Iris pigment epithelial cell (primary cell): ENCODE measurements at regions not wholly inside any gene's neighbourhood (a gene's known extent, or its start where the extent isn't known, plus 50 kb on each side); places are given as distances from the start of the nearest gene placed in this dataset.
"Not testable (repeated sequence)": the region's sequence is repeated elsewhere in the genome, so short reads cannot be mapped to it uniquely, and the experiment has no call there.

Source experiments
- DNase-seq: peaks from one replicate; pipeline ENCODE4 v3.0.0-alpha.2; 2011; ENCODE audit warnings: low read depth

DNA sequence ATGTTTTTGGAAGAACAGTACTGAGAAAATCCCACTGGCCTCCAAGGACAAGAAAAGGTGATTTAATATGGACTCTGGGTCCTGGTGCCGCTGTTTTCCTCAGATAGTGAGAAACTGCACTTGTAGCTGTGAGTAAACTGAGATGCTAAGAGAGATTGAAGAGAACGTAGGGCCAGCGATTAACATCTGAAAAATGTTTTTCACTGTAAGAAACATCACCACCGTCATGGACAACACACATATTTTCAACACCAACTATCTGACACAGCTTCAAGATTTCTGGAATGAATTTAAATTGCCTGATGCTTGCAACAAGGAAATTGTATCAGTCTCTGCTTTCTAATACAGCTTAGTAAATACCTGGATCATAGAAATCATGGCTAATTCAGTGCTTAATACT lies 158.2 kb upstream of the SMIM31 start:
- no peak for DNase-seq

DNA sequence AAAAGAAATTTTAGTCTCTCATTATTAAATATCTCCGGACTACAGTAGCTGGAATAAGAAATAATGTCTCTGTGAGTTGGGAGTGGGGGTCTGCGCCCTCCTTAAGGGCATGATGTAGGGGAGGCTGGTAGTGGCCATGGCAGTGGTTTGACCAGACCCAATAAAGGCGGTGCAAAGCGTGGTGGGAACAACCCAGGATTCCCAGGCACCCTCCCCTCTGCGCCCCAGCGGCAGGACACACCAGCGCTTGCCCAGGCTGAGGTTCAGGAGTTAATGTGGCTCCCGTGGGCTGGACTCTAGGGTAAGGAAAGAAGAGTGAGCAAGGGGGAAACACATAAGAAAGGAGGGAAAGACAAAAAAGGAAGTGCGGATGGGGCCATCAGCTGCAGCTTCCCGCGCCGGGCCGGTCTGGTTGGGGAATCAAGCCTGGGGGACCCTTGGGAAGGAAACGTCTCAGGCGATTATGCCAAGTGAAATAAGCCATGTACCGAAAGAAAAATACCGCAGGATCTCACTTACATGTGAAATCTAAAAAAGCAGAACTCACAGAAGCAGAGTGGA lies 157.5 kb upstream of the SMIM31 start:
- no peak for DNase-seq

DNA sequence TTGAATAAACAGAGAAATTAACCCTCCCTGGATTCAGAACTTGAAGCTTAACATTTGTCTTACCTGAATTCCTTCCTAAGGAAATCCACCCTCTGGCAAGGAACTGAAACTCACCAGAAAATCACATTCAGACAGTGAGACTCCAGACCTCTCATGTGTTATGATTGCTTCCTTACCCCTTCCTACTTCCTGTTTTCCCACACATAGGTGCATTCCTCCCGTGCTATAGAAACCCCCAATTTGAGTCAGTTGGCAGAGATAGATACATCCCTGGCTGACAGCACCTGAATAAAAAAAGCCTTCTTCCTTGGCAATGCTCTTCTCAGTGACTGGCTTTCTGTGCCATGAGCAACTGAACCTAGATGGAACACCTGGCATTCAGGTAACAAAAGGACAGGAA lies 157.0 kb upstream of the SMIM31 start:
- no peak for DNase-seq

DNA sequence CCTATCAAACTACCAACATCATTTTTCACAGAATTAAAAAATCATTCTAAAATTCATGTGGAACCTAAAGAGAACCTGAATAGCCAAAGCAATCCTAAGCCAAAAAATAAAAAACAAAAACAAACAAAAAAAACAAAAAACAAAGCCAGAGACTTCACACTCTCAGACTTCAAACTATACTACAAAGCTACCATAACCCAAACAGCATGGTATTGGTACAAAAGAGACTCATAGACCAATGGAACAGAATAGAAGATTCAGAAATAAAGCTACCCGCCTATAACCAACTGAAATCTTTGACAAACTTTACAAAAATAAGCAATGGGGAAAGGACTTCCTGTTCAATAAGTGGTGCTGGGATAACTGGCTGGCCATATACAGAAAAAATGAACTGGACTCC lies 152.3 kb upstream of the SMIM31 start:
- no peak for DNase-seq

DNA sequence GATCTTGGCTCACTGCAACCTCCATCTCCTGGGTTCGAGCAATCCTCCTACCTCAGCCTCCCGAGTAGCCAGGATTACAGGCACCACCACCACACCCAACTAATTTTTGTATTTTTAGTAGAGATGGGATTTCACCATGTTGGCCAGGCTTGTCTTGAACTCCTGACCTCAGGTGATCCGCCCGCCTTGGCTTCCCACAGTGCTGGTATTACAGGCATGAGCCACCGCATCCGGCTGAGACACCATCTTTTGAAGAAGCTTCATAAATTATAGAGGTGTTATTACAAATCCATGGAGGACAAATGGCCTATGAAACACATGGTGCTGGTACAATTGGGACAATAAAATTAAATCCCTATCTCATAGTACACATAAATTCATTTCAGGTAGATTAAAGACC lies 148.1 kb upstream of the SMIM31 start:
- not testable (repeated sequence) for DNase-seq

DNA sequence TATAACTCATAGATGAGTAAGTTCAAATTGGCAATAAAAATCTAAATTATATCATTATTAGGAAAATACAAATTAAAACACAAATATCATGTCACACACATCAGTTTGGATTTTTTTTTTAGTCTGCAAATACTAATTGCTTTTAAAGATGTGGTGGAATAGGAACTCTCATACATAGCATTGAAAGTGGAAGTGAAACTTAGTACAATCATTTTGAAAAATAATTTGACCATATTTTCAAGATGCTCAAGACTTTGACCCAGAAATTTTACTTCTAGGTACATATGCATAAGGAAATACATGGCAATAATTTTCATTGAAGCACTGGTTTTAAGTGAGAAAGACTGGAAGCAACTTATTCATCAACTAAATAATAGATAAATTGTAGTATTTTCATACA lies 147.5 kb upstream of the SMIM31 start:
- no peak for DNase-seq

DNA sequence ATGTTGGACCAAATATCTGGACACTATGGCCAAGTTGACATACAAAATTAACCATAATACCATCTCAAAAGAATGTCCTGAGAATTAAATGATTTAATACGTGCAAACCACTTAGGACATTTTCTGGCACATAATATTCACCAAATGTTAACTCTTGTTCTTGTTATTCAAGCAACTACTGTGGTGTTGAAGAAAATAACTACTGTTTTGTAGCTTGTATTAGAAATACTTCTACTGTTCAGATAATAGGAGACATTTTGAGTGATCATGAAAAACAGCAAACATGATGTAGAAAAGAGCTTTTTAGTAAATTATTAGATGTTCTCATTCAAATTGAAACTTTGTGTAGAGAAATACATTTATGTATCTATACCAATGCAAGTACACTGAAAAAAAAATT lies 140.7 kb upstream of the SMIM31 start:
- DNase-seq = no peak

DNA sequence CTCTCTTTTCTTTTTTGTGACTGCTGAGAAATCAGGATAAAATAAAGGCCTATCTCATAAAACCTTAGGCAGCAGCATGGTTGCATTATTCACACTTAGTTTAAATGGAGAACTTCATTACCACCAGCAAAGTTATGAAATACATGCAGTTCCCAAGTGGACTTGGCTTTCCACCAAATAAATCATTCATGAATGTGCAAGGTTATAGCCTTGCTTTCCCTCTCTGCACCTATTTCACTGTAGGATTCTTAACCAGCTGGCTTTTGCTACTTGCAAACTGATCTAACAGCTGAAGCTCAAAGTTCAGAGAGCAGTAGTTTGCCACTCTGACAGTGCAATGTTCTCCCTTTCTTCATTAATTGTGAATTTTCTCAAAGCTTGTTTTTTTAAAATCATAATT lies 140.1 kb upstream of the SMIM31 start:
- peak; percentile 7 for DNase-seq

DNA sequence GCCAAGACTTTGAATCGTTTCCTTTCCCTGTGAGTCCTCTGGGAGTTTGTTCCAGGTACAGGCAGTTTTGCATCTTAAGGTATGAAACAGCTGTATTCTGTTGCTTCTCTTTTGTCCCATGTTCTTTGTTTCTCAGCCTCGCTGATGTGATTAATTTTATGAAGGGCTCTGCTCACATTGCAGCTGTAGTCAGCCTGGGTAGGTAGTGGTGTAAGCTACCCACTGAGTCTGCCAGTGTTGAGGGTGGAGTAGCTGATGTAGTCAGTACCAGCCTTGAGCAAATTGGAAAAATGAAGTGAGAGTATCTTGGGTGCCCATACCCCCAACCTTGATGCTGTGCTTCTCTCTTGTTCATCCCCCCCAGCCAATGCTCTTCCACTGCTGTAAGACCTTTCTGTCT lies 139.6 kb upstream of the SMIM31 start:
- no peak for DNase-seq

DNA sequence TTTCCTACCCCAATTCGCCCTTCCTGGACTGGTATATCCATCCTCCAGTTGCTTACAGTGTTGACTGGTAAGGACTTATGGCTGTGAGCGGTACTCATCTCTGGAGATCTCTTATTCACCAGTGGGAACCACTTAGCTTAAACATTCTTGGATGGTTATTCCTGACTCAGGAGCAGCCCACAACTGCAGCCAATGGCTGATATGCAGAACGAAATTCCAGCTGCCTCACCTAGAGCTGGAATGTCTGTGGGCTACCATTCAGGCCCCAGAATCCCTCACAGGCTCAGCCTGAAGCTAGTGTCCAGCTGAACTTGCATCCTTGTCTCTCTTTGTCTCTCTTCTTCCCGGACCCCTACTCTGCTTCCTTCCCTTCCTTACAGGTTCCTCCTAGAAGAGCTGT lies 138.9 kb upstream of the SMIM31 start:
- DNase-seq = peak; percentile 1

DNA sequence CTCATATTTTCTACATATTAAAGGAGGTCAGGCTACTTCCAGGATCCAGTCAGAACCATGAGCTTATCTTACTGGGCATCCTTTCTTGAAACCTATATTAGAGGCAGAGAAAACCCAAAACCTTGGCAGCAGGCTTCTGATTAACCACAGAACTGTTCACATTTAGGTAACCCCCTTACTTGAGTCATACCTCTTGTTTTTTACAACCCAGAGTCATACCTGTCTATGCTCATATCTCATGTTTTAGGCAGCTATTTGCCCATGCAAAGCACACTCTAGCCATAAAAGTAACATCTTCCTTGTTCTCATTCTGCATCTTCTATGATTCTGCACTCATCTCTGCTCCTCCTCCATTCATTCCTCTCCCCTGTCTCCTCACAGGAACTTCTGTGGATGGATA lies 138.0 kb upstream of the SMIM31 start:
- no peak for DNase-seq

DNA sequence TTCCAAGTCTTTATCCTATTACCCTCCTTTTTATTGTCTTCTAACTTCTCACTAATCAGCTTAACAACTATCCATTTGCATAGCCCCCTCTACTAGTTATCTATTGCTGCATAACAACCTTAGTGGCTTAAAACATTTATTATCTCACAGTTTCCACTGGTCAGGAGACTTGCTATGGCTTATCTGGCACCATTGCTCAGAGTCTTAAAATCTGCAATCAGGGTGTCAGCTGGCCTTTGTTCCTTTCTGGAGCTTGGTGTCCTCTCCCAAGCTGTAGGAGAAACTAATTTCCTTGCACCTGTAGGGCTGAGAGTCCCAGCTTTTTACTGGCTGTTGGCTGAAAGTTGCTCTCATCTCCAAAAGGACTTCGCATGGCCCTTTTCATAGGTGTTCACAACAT lies 137.0 kb upstream of the SMIM31 start:
- DNase-seq = no peak

DNA sequence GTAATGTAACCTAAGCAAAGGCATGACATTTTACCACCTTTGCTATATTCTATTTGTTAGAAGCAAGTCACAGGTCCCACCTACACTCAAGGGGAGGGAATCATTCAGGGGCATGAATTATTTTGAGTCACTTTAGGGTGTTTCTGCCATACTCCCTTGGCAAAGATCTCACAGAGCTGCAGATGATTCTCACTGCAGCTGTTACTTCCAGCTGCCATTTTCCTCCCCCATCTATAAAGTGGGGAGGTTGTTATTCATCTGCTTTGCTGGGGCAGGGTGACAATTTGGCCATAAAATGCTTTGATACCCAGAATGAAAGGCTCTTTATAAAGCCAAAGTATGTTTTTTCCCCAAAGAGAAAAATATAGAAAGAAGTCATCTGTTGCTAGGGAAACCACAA lies 136.5 kb upstream of the SMIM31 start:
- DNase-seq = no peak

DNA sequence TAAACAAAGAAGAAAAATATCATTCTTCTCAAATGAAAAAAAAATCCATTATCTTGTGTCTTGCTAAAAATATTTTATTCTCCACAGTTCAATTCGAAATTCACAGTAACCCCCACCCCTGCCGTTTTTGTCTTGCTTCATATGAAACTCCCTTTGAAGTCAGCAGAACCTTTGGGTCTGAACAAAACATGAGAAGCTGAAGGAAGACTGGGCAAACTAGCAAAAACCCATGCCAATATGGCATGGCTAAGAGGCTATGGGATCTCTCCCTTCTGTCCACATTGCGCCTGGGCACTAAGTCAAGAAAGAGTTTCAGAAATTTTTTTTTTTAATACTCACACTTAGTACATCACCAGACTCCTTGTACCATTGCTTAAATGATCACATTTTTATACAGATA lies 136.0 kb upstream of the SMIM31 start:
- DNase-seq = no peak

DNA sequence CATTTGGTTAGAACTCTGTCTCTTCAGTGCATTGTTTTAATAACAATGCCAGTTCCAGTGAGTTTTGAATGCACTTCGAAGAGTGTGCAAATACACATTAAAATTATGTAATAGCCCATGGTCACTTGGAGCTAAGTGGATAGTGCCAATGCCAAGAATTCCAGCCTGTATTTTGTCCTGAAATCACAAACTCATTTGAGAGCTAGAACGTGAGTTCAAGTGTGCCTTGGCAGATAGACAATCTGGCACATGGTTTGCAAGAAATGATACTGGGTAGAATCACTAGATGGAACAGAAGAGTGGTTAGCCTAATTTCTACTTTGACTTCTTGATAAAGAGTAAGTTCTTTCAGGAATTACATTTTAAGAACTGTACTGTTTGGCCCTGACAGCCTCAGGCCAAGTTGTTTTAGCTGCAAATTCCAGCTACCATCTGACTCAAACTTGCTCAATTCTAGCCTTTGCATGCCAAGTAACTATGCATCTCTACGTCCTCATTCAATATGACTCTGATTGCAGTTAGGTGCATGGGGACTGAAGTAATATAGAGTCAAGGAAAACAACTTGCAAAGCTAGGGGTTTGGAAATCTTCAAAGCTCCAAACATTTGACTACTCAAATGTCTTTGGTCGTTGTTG lies 131.9 kb upstream of the SMIM31 start:
- DNase-seq = peak; percentile 0

DNA sequence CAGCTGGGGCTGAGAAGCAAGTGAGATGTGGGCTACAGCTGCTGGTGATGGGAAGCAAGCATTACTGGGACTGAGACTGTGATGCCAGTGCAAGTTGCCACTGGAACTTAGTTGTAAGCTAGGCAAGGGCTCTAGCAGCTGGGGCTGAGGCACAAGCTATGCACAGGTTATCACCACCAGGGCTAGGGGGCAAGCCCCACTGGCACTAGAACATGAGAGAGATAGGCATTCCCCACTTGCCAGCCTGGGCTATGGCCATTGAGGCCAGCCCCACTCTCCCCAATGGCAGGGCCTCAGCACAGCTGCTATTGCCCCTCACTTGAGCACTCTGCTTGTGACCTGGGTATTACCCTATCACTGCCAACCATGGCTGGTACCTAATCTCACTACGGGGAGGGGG lies 130.8 kb upstream of the SMIM31 start:
- no peak for DNase-seq

DNA sequence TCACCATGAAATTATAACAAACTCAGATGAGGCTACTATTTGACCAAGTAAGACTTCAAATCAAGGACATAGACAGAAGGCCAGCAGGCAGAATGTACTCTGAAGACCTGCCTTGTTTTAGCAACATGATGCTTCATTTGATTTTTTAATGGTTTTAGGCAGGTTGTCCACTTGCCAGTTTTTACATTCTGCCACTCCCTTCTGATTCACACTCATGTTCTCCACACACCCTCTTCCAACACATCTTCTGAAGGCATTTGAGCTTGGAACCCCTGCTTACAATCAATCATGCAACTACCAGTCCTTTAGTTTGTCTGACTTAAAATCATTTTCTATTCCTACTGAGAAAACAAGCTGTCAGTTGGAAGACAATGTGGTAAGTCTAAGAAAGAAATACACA lies 114.9 kb upstream of the SMIM31 start:
- DNase-seq = no peak

DNA sequence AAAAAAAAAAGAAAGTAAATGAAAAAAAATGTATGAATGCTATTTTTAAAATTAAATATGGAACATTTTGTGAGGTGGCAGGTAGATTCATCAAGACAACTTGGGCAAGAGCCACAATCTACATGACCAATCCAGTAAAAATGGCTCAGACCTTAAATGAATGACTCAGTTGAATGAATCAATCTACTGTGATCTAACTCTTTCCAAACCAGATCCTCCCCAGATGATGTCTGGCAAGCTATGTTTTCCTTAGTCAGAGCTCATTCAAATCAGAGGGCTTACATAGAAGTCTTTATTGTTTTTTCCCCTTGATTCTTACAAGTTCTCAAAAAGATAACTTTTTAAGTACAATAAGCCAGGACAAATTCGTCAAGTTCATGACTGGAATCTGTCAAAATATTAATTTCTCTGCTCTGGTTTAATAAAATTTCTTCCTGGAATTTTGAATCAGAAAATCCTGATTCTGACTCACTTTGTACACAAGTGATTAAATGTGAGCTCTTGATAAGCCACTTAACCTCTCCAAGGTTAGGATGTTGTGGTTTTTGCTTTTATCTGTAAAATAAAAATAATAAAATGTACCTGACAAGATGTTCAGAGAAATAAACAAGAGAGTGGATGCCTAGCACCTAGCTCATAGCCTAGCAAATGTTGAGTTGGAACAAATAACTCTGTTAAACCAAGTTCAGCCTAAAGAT lies 105.6 kb upstream of the SMIM31 start:
- DNase-seq = peak; percentile 51

DNA sequence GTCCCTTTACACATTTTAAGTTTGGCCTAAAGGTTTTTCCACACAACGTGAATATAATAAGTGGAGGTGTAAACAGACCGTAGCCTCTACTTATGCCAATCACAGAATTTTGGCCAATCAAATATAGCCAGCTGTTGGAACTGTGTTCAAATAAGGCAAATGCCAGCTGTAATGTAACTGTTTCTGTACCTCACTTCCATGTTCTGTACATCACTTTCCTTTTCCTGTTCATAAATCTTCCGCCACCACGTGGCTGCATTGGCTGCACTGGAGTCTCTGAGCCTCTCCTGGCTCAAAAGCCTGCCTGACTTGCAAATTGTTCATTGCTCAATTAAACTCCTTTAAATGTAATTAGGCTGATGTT lies 105.1 kb upstream of the SMIM31 start:
- DNase-seq = no peak

DNA sequence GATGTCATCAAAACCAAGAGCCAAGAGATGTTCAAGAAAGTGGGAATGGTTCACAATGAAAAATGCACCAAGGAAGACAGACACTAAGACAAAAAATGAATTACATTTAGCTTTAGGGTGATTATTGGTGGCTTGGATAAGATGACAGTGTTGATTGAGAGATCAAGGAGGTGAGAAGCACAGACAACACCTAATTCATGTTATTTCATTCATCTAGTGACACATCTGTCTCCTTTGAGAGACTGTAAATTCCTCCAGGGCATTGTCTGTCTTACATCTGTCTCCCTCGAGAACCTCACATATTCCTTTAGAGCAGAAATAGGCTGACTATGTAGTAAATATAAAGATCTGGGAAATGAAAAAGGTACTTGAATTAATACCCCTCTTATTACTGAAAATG lies 94.2 kb upstream of the SMIM31 start:
- DNase-seq = no peak

DNA sequence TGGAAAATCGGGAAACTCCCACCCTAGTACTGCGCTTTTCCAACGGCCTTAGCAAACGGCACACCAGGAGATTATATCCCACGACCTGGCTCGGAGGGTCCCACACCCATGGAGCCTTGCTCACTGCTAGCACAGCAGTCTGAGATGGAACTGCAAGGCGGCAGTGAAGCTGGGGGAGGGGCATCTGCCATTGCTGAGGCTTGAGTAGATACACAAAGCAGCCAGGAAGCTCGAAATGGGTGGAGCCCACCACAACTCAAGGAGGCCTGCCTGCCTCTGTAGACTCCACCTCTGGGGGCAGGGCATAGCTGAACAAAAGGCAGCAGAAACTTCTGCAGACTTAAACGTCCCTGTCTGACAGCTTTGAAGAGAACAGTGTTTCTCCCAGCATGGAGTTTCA lies 77.8 kb upstream of the SMIM31 start:
- not testable (repeated sequence) for DNase-seq

DNA sequence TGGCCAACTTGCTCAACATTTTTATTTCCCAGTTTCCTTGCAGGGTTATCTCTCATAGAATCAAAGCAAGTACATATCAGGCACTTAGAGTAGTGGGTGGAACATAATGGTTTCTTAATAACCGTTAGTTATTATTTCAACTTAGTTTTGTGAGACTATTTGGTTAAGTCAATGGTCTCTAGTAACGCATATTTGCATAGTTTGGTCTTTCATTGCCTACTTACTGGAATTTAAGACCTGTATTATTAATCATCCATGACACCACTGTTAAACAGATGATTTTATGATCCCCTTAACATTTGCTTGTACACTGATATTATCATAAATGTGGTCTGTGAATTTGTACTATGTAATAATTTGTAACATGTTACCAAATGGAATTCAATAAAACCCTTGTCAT lies 70.9 kb upstream of the SMIM31 start:
- DNase-seq = no peak

DNA sequence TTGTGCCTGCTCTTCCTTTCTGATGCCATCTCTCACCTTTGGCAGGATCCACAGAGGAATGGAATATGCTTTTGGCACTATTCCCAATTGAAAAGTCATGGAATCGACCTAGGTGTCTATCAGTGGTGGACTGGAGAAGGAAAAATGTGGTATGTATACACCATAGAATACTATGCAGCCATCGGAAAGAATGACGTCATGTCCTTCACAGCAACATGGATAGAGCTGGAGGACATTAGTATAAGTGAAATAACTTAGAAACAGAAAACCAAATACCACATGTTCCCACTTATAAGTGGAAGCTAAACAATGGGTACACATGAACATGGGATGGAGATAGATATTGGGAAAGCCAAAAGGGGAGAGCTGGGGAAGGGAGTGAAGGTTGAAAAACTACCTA lies 58.3 kb upstream of the SMIM31 start:
- DNase-seq = no peak

DNA sequence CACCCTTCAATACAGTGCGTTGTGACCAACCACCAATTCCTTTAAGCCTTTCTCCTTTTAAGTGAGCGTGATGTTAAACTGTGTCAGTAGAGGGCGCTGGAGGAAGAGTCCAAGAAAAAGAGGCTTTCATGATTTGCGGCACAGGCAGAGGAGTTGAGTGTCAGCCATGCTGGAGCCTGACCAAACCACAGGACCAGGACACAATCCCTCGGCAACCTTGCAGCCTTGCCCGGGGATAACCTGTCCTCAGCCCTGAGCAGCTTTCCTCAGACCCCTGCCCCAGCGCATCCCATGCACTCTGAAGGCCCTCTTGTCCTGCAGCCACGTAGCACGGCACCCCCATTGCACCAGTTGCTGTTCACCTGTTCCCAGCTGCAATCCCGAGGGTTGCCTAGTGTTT lies 53.5 kb upstream of the SMIM31 start:
- DNase-seq = no peak
